Omental fat pad (tissue), 3 donors: ENCODE measurements at regions not wholly inside any gene's neighbourhood (a gene's known extent, or its start where the extent isn't known, plus 50 kb on each side); places are given as distances from the start of the nearest gene placed in this dataset.

Experiments used
- ATAC-seq: fragments of 150-250 bp; one replicate; pipeline ENCODE4 v1.9.1; 2016; ENCODE audit warnings: mild to moderate bottlenecking, moderate library complexity; ENCODE audit not compliant: low FRiP score
- DNase-seq: peaks from one replicate; pipeline ENCODE4 v3.0.0-alpha.2; 2019; ENCODE audit warnings: low spot score
- TF ChIP-seq, protein P1 (sequence below), 3 donors: fragments of 450-650 bp; IDR thresholded peaks; one replicate each; pipeline ENCODE4 v1.5.1; 2016 to 2017; ENCODE audit warnings: antibody characterized with exemption in 3 of 3, mild to moderate bottlenecking in 3 of 3, moderate library complexity in 2 of 3

DNA sequence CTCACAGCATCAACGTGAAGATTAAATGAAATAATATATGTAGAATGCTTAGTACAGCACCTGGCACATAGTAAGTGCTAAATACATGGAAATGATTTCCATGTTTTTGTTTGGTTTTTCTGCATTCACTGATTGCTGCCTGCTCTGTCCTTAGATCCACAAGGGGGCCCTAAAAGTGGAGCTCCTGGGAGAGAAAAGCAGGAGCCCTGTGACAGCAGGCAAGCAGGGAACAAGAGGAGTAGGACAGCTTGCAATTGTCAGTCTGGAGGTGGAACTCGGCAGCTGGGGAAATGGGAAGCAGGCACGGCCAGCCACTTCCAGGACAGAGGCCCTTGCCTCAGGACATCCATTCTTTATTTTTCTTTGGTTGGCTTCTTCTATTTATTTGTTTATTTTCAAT is 292.9 kb downstream of the BMP4 start:
- ATAC-seq (no peak), DNase-seq (no peak)
- TF ChIP-seq, protein P1, sequence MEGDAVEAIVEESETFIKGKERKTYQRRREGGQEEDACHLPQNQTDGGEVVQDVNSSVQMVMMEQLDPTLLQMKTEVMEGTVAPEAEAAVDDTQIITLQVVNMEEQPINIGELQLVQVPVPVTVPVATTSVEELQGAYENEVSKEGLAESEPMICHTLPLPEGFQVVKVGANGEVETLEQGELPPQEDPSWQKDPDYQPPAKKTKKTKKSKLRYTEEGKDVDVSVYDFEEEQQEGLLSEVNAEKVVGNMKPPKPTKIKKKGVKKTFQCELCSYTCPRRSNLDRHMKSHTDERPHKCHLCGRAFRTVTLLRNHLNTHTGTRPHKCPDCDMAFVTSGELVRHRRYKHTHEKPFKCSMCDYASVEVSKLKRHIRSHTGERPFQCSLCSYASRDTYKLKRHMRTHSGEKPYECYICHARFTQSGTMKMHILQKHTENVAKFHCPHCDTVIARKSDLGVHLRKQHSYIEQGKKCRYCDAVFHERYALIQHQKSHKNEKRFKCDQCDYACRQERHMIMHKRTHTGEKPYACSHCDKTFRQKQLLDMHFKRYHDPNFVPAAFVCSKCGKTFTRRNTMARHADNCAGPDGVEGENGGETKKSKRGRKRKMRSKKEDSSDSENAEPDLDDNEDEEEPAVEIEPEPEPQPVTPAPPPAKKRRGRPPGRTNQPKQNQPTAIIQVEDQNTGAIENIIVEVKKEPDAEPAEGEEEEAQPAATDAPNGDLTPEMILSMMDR (IDR thresholded peaks at IDR 0.05): no peak

DNA sequence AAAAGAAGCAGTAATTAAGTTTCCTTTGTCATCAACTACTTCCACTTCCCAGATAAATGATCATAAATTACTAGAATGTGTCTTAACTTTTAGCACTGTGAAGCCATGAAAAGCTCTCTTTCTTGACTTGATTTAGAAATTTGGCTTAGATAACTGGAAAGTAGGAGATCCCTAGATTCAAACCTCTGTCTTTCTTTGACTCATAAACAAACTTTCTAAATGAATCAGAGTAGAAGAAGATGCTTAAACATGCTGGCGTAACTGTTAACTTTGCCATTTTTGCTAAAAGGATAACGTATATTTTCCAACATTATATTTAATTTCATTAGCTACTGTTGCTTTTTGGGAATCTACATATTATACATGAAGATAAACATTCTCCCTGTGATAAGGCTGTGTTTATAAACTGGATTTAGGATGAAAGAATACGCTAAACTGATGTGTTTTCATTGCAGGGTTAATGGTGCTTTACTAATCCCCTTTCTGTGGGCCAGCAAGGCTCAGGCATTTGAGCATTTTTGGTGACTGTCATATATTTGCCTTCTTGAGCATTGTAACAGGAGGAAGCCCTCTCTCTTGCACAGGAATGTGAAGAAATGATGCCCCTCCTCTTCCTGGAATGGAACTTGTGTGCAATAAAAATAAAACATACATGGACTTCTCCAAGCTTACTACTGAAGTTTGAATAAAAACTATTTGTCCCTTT is 301.4 kb downstream of the BMP4 start:
- TF ChIP-seq, protein P1 (IDR thresholded peaks at IDR 0.05): no peak
- DNase-seq (no peak), ATAC-seq (no peak)

DNA sequence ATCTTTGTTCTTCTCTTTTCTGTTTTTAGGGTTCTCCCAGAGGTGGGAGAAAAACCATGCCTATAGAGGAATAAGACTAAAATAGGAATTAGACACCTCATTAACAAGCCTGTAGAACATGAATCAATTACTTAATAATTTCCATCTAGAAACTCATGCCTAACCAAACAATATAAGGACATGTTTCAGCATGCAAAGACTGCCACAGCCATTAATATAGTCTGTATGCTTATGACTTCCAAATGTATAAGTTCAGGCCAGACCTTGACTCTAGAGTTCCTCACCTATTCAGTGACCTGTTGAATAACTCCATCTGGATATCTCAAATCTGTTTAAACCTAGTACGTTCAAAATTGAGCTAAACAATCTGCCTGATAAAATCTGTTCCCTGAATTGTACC is 304.6 kb downstream of the BMP4 start:
- TF ChIP-seq, protein P1 (IDR thresholded peaks at IDR 0.05): no peak
- ATAC-seq (no peak), DNase-seq (no peak)

GRCh38 chr14:53651096-53651740 is 305.4 kb downstream of the BMP4 start:
- ATAC-seq: no peak
- DNase-seq: no peak
- TF ChIP-seq, protein P1 (IDR thresholded peaks at IDR 0.05): no peak

- TF ChIP-seq, protein P1 (IDR thresholded peaks at IDR 0.05): no peak
- DNase-seq (no peak), ATAC-seq (no peak)
Measured at GRCh38 chr14:53646925-53647324, 309.7 kb downstream of the BMP4 start.

- no peak for ATAC-seq
- TF ChIP-seq, protein P1 (IDR thresholded peaks at IDR 0.05): no peak
Measured at GRCh38 chr14:53640695-53641094, 315.9 kb downstream of the BMP4 start.

GRCh38 chr14:53638966-53639365 is 317.7 kb downstream of the BMP4 start:
- TF ChIP-seq, protein P1 (IDR thresholded peaks at IDR 0.05): no peak
- ATAC-seq: no peak
- no peak for DNase-seq

More at GRCh38 chr14:53640695-53641094, 315.9 kb downstream of the BMP4 start:
- no peak for DNase-seq
